ENCODE measurements at regions not wholly inside any gene's neighbourhood (a gene's known extent, or its start where the extent isn't known, plus 50 kb on each side); places are given as distances from the start of the nearest gene placed in this dataset.
A peak's percentile ranks its signal among the peaks of the same experiment; 100 is the strongest.

DNA sequence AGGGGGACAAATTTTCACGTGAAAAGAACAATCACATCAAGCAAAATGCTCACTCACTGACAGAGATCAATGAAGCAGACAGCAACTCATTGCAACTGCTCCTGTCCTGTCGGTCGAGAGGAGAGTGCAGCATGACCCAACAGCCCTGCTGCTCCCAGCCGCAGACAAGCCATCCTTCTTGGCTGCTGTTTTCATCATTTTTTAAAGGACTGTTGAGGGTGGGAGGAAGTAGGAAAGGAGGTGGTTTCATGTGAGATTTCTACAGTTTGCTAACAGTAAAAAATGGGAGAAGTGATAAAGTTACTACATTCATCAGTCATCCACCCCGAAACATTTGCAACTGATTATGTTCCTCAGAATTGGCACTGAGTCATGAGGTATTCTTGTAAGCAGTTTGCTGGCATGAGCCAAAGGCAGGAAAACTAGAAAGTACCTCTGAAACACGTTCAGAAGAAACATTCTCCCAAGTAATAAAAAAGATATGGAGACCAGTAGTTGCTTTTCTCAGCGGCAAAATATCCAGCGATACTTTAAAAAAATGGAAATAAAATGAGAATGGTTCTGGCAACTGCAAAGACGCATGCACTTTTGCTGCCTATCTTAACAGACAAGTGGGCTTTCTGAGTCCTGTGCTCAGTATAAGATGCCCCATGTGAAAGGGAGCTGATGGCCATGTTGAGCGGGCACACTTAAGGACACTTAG, 72.0 kb upstream of the CLDN14 start:
- H3K4me2 ChIP-seq, result peak overlapping the region; percentile 7

DNA sequence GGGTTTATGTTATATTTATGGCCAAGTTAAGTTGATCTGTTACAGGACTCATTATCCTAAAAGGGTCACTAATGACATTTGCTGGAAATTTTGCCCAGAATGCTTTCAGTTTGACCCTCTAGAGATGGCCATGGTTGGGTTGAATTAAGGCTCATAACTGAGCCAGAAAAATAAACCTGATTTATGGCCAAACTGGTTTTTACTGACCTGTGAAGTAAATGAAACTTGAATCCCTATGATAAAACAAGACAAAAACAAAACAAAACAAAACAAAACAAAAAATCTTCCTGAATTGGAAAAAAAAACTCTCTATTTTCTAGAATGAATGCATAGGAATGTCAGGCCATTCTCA, 72.5 kb upstream of the CLDN14 start:
- H3K4me1 ChIP-seq (ENCODE audit: insufficient read depth), result no peaks in the 10 kb centered on the region
- DNase-seq (ENCODE audit: low spot score), result no peak
- no peak overlapping the region for H3K27ac ChIP-seq
- no peak for TF ChIP-seq CTCF (IDR thresholded peaks at IDR 0.05; ENCODE audit: poor library complexity)
- TF ChIP-seq EZH2 (IDR thresholded peaks at IDR 0.05; ENCODE audit: borderline replicate concordance), result no peak
- no peak for TF ChIP-seq EZH2phosphoT487 (IDR thresholded peaks at IDR 0.05; ENCODE audit: low read depth, severe bottlenecking, unreplicated experiment)
- H2AFZ ChIP-seq, result no peak overlapping the region
- H3K36me3 ChIP-seq (replicated peaks; ENCODE audit: insufficient read depth, low read depth), result no peaks in the 10 kb centered on the region
- no peak overlapping the region for H3K4me3 ChIP-seq
- no peaks in the 10 kb centered on the region for H3K79me2 ChIP-seq
- no peaks in the 10 kb centered on the region for H3K9me3 ChIP-seq (ENCODE audit: low read depth)
- H3K27me3 ChIP-seq, result no peaks in the 10 kb centered on the region
- H4K20me1 ChIP-seq (ENCODE audit: insufficient read depth, poor library complexity, severe bottlenecking), result no peaks in the 10 kb centered on the region
- H3K4me2 ChIP-seq, result no peak overlapping the region
- H3K9me2 ChIP-seq (replicated peaks; ENCODE audit: insufficient read depth), result no peaks in the 10 kb centered on the region

More for the DNA sequence above, 72.0 kb upstream of the CLDN14 start:
- no peak overlapping the region for H2AFZ ChIP-seq
- H3K9me3 ChIP-seq (ENCODE audit: low read depth), result no peaks in the 10 kb centered on the region
- no peaks in the 10 kb centered on the region for H3K9me2 ChIP-seq (replicated peaks; ENCODE audit: insufficient read depth)
- TF ChIP-seq EZH2 (IDR thresholded peaks at IDR 0.05; ENCODE audit: borderline replicate concordance) (no peak), EZH2phosphoT487 (IDR thresholded peaks at IDR 0.05; ENCODE audit: low read depth, severe bottlenecking, unreplicated experiment) (no peak), CTCF (IDR thresholded peaks at IDR 0.05; ENCODE audit: poor library complexity) (no peak)
- no peaks in the 10 kb centered on the region for H3K27me3 ChIP-seq
- 50% methylated on average over 10 of the region's 10 CpGs for WGBS (ENCODE audit: low lambda C conversion rate, missing lambda C conversion rate)
- H3K4me1 ChIP-seq (ENCODE audit: insufficient read depth), result no peaks in the 10 kb centered on the region
- no peaks in the 10 kb centered on the region for H3K36me3 ChIP-seq (replicated peaks; ENCODE audit: insufficient read depth, low read depth)
- no peak overlapping the region for H3K4me3 ChIP-seq
- H4K20me1 ChIP-seq (ENCODE audit: insufficient read depth, poor library complexity, severe bottlenecking), result no peaks in the 10 kb centered on the region
- peak; percentile 55 for DNase-seq (ENCODE audit: low spot score)
- H3K27ac ChIP-seq, result no peak overlapping the region
- no peaks in the 10 kb centered on the region for H3K79me2 ChIP-seq

- H4K20me1 ChIP-seq (ENCODE audit: insufficient read depth, poor library complexity, severe bottlenecking), result no peaks in the 10 kb centered on the region
- no peak overlapping the region for H3K4me3 ChIP-seq
- H3K9me3 ChIP-seq (ENCODE audit: low read depth), result no peaks in the 10 kb centered on the region
- no peak for TF ChIP-seq CTCF (IDR thresholded peaks at IDR 0.05; ENCODE audit: poor library complexity)
- no peak for TF ChIP-seq EZH2phosphoT487 (IDR thresholded peaks at IDR 0.05; ENCODE audit: low read depth, severe bottlenecking, unreplicated experiment)
- TF ChIP-seq EZH2 (IDR thresholded peaks at IDR 0.05; ENCODE audit: borderline replicate concordance), result no peak
- H2AFZ ChIP-seq, result no peak overlapping the region
- no peaks in the 10 kb centered on the region for H3K27me3 ChIP-seq
- no peaks in the 10 kb centered on the region for H3K79me2 ChIP-seq
- 87% methylated on average over 6 of the region's 6 CpGs for WGBS (ENCODE audit: low lambda C conversion rate, missing lambda C conversion rate)
- H3K4me1 ChIP-seq (ENCODE audit: insufficient read depth), result no peaks in the 10 kb centered on the region
- H3K4me2 ChIP-seq, result no peak overlapping the region
- H3K36me3 ChIP-seq (replicated peaks; ENCODE audit: insufficient read depth, low read depth), result no peaks in the 10 kb centered on the region
- H3K27ac ChIP-seq, result no peak overlapping the region
- H3K9me2 ChIP-seq (replicated peaks; ENCODE audit: insufficient read depth), result no peaks in the 10 kb centered on the region
- no peak for DNase-seq (ENCODE audit: low spot score)
Observed at GRCh38 chr21:36553406-36553805, 73.5 kb upstream of the CLDN14 start.
